Stimulated activated CD4-positive, alpha-beta T cell treated with anti-CD3 and anti-CD28 coated beads, Interleukin-2, amount 100 ng/mL, for 24 hours (primary cell): ENCODE measurements at regions not wholly inside any gene's neighbourhood (a gene's known extent, or its start where the extent isn't known, plus 50 kb on each side); places are given as distances from the start of the nearest gene placed in this dataset.

Source experiments
- DNase-seq, 2 donors: peaks; one replicate each; pipeline ENCODE4 v3.0.0-alpha.2; 2020

DNA sequence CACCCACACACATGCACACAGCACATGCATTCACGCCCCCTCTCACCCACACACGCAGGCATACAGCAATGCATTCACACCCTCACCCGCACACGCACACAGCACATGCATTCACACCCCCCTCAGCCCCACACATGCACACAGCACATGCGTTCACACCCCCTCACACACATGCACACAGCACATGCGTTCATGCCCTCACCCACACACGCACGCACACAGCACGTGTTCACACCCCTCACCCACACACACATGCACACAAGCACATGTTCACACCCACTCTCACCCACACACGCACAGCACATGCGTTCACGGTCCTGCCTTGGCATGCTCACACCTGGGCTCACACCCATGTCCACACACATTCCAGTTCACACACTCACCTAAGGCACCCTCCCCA, 64.2 kb downstream of the ENGASE start:
- no peak for DNase-seq

- no peak for DNase-seq
These were observed 63.2 kb downstream of the ENGASE start for GRCh38 chr17:79137789-79138165.

DNA sequence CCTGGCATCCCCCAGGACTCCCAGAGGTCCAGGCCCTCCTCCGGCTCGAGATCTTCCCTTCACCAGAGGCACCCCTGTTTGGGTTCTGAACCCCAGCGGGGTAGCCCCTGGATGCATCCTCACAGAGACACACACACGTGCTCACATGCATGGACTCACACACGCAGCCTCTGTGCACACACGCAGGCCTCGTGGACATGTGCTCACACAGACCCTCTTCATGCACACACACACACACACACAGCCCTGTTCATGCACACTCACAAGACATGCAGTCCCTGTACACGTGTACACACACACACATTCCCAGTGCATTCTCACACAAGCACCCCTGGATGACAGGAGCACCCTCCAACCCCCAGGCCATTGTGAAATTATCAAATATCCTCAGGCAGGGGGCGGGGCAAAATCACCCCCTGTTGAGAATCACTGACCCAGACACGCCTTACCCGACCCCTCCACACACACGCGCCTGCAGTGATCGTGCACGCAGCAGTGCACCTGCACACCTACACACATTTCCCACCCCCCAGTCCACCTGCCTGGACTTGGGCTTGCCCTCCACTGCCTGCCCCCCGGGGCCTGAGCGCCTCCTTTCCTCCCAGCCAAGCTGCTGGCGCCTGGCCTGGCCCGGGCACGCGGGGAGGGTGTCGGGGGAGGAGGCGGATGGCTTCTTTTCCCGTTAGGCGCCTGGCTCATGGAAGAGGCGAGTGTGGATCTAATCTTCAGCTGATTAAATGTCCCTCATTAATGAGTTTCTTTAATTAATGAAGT, 62.6 kb downstream of the ENGASE start:
- DNase-seq = no peak

- DNase-seq = no peak
These were observed 62.0 kb downstream of the ENGASE start for GRCh38 chr17:79136596-79136995.
